ENCODE measurements at regions not wholly inside any gene's neighbourhood (a gene's known extent, or its start where the extent isn't known, plus 50 kb on each side); places are given as distances from the start of the nearest gene placed in this dataset.

DNA sequence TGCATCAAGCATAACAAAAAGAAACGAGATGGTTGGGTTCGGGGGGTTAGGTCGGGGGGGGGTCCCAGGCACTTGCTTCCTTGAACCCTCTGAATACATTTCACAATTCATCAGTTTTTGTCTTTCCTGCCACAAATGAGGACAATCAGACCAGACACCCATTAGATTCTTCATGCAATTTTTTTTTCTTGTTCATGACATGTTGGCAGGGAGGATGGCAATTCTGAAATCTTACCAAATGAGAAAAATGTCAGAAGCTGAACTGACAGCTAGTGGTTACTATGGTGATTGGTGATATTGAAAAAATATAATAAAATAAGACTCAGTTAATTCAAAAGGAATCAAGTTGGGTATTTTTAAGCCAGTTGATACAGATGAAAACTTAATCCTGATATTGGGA, 419.5 kb upstream of the PSMD7 start:
- TF ChIP-seq POLR2A (IDR thresholded peaks at IDR 0.05; ENCODE audit: low read depth, low read length) (no peak), CHD1 (IDR thresholded peaks at IDR 0.05; ENCODE audit: low read depth, low read length) (no peak), RAD21 (IDR thresholded peaks at IDR 0.05; ENCODE audit: low read length) (no peak)
- TF ChIP-seq, protein P1, sequence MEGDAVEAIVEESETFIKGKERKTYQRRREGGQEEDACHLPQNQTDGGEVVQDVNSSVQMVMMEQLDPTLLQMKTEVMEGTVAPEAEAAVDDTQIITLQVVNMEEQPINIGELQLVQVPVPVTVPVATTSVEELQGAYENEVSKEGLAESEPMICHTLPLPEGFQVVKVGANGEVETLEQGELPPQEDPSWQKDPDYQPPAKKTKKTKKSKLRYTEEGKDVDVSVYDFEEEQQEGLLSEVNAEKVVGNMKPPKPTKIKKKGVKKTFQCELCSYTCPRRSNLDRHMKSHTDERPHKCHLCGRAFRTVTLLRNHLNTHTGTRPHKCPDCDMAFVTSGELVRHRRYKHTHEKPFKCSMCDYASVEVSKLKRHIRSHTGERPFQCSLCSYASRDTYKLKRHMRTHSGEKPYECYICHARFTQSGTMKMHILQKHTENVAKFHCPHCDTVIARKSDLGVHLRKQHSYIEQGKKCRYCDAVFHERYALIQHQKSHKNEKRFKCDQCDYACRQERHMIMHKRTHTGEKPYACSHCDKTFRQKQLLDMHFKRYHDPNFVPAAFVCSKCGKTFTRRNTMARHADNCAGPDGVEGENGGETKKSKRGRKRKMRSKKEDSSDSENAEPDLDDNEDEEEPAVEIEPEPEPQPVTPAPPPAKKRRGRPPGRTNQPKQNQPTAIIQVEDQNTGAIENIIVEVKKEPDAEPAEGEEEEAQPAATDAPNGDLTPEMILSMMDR (conservative IDR thresholded peaks at IDR 0.05; ENCODE audit: low read depth, low read length): no peak
- TF ChIP-seq, protein P2, sequence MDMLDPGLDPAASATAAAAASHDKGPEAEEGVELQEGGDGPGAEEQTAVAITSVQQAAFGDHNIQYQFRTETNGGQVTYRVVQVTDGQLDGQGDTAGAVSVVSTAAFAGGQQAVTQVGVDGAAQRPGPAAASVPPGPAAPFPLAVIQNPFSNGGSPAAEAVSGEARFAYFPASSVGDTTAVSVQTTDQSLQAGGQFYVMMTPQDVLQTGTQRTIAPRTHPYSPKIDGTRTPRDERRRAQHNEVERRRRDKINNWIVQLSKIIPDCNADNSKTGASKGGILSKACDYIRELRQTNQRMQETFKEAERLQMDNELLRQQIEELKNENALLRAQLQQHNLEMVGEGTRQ (IDR thresholded peaks at IDR 0.05; ENCODE audit: low read depth, low read length): no peak
